ENCODE measurements at regions not wholly inside any gene's neighbourhood (a gene's known extent, or its start where the extent isn't known, plus 50 kb on each side); places are given as distances from the start of the nearest gene placed in this dataset.

DNA sequence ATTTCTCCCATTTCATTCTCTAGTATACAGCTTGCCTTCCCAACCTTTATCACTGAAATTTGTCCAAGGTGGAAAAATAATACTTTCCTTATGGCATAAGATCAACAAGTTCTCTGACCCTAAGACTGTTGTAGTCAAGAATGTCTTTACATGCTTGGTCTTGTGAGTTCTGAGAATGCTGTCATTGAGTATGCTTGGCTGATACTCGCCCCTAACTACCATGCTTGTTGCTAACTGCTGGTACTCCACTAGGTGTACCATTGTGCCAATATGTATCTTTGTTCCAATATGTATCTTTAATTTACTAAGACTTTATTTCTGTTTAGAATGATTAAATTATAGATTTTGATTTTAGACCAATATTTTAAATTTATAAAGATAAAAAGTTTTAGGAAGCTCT, 796.4 kb downstream of the PCDH7 start:
- DNase-seq (ENCODE audit: low read depth) = no peak

GRCh38 chr4:31518796-31519250, 798.7 kb downstream of the PCDH7 start:
- DNase-seq (ENCODE audit: low read depth) = peak; percentile 63

- DNase-seq (ENCODE audit: low read depth) = no peak
Observed at GRCh38 chr4:31530555-31530954, 810.4 kb downstream of the PCDH7 start.

- no peak for DNase-seq (ENCODE audit: low read depth)
Observed at GRCh38 chr4:31538877-31539276, 818.7 kb downstream of the PCDH7 start.

DNA sequence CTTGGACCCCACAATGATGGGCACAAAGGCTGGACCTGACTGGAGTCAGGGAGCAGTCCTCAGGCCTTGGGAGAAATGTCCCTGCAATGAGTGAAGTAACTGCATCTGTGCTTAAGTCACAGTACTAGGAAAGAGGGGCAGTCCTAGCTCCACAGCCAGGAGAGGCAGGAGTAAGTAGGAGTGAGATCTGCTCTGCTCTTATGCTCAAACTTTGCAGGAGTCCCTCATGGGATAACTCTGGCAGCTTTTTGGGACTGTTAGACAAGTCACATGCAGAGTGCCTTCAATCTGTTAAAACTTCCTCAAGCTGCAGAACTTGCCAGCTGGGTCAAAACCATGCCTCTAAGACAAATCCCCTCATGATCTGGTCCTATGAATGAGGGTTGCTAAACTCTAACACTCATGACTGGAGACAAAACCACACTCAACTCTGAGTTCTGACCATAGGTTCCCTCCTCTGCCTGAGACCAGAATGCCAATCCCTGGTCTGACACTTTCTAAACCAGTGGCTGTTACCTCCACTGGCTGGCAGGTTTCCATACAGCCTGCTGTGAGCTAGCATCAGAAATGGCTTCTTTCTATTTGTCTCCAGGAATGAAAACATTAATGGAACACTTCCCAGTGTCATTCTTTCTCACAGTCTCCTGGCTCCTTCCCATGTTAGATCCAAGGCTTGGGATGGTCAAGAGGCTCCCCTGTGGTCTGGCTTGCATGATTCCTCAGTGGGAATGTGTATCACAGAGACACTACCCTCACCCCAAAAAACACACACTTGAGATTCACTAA, 819.3 kb downstream of the PCDH7 start:
- DNase-seq (ENCODE audit: low read depth) = no peak

DNA sequence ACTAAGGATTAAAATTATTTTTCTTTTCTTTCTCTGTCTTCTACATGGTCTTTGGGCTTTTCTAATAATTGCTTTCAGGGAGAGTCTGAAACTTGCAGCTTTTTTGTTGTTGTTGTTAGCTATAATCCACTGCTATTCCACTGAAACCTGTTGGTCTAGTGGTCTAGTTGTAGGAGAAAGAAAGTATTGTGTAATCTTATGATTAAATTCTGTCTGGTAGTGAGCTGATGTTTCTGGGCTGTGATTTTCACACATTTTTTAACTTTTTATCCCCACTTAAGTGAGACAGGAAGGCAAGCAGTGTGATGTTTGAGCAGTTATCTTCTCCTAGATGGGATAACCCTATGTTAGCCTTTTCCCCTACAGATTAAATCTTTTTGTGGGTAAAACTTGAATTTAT, 825.2 kb downstream of the PCDH7 start:
- no peak for DNase-seq (ENCODE audit: low read depth)

DNA sequence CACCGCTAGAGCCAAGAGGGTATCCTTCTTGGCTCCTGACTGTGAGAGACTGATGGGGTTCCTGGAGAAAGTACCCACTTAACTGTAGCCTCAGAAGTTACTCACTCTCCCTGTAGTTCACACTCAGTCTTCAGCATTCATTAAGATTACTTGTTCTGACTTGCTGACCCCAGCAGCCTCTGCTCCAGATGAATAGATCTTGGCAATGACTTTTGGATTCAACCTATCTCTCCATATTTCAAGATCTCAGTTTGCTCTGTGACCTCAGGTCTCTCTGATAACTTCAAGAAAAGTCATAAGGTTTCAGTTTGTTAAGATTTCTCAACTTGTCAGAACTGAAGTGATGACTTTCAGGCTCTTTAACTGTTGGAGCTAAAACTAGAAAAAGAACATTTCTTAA, 825.6 kb downstream of the PCDH7 start:
- DNase-seq (ENCODE audit: low read depth) = no peak

- DNase-seq (ENCODE audit: low read depth) = no peak
Observed at GRCh38 chr4:31548021-31548420, 827.9 kb downstream of the PCDH7 start.

DNA sequence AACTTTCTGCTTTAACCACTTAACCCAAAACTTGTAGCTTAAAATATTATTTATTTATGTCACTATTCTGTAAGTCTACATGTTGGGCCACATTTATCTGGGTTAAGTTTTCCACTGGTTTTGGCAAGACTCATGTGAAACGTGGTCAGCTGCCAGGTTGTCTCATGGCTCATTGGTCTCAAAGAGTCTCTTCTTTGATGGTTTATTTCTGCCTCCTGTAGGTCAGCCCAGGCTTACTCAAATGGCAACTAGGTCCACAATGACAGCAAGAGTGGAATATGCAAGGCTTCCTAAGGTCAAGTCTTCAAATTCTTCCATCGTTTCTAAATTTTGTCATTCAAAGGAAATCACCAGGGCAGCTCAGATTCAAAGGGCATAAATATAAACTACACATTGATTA, 828.7 kb downstream of the PCDH7 start:
- DNase-seq (ENCODE audit: low read depth) = no peak

- no peak for DNase-seq (ENCODE audit: low read depth)
Observed at GRCh38 chr4:31549256-31549655, 829.1 kb downstream of the PCDH7 start.

DNA sequence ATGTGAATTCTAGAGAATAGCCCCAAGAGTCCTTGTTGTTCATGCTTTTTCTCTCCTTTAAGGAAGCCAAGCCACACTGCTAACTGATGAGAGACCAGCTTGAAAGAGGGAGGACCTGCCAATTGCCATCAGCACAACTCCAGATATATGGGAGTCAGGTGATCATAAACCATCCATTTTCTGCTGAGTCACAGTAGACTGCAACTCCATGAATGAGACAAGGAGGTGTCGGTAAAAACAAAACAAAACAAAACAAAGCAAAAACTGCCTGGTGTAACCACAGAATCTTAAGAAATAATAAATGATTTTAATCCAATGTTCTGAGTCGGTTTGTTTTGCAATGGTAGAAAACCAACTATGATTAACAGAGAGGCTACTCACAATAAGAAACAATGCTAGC, 837.3 kb downstream of the PCDH7 start:
- no peak for DNase-seq (ENCODE audit: low read depth)

- DNase-seq (ENCODE audit: low read depth) = no peak
Observed at GRCh38 chr4:31573554-31573953, 853.4 kb downstream of the PCDH7 start.

- no peak for DNase-seq (ENCODE audit: low read depth)
Observed at GRCh38 chr4:31575504-31575903, 855.3 kb downstream of the PCDH7 start.

- DNase-seq (ENCODE audit: low read depth) = no peak
Observed at GRCh38 chr4:31580843-31581242, 860.7 kb downstream of the PCDH7 start.

GRCh38 chr4:31585503-31585902, 865.3 kb downstream of the PCDH7 start:
- no peak for DNase-seq (ENCODE audit: low read depth)

GRCh38 chr4:31592293-31592692, 872.1 kb downstream of the PCDH7 start:
- no peak for DNase-seq (ENCODE audit: low read depth)

GRCh38 chr4:31595496-31595895, 875.3 kb downstream of the PCDH7 start:
- DNase-seq (ENCODE audit: low read depth) = no peak

DNA sequence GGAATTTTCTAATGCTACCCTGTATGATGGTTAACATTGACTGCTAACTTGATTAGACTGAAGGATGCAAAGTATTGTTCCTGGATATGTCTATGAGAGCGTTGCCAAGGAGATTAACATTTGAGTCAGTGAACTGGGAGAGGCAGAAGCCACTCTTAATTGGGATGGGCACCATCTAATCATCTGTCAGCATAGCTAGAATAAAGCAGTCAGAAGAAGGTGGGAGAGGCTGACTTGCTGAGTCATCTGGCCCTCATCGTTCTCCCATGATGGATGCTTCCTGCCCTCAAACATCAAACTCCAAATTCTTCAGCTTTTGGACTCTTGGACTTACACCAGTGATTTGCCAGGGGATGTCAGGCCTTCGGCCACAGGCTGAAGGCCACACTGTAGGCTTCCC, 878.5 kb downstream of the PCDH7 start:
- no peak for DNase-seq (ENCODE audit: low read depth)

- DNase-seq (ENCODE audit: low read depth) = no peak
Observed at GRCh38 chr4:31601793-31602192, 881.6 kb downstream of the PCDH7 start.

DNA sequence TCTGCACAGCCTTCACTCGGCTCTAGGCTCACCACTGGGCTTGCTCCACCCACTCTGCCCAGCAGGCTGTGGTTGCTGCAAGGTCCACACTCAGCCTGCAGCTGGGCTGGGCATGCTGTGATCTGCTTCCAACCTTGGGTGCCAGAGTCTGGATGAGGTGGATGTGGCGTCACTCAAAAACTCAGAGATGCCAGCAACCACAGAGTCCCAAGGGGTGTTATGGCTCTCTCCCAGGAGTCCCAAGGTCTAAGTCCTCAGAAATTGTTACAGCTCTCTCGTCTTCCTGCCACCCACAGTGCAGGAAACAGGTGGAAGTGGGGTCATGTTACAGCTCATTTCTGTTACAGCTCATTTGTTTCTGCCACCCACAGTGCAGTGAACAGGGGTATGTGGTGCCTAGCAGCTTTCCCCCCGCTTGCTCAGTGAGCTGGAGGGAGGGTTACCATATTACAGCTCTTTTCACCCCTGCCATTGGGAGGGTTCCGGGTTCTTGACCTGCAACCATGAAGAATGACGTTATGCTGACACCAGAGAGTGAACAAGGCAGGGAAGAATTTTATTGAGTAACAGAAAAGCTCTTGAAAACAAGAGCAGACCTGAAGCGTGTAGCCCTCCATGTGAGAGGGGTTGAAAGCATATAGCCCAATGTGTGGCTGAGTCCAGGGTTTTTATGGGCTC, 893.9 kb downstream of the PCDH7 start:
- no peak for DNase-seq (ENCODE audit: low read depth)

- no peak for DNase-seq (ENCODE audit: low read depth)
Observed at GRCh38 chr4:31617667-31618066, 897.5 kb downstream of the PCDH7 start.

DNA sequence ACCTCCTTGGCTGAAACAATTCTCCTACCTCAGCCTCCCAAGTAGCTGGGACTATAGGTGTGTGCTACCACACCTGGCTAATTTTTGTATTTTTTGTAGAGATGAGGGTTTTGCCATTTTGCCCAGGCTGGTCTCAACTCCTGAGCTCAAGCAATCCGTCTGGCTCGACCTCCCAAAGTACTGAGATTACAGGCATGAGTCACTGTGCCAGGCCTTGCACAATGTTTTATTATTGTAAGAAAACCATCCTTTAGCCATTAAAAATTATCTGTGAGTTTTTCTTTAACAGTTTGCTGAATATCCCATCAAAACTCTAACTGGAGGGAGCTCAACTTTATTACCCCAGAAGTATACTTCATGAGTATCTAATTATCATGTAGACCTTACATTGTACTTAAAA, 900.3 kb downstream of the PCDH7 start:
- DNase-seq (ENCODE audit: low read depth) = peak; percentile 14

GRCh38 chr4:31645236-31645635, 925.1 kb downstream of the PCDH7 start:
- no peak for DNase-seq (ENCODE audit: low read depth)

GRCh38 chr4:31647786-31648185, 927.6 kb downstream of the PCDH7 start:
- no peak for DNase-seq (ENCODE audit: low read depth)

Measured in HS-5 (cell line).